ENCODE measurements at regions not wholly inside any gene's neighbourhood (a gene's known extent, or its start where the extent isn't known, plus 50 kb on each side); places are given as distances from the start of the nearest gene placed in this dataset.

GRCh38 chr2:2832657-2833056 is 501.6 kb upstream of the MYT1L start:
- RAD21 ChIA-PET (ENCODE audit: low non-redundant PET in 1 of 2, low total read pairs in 2 of 2, uncharacterized antibody in 2 of 2, unreplicated experiment in 2 of 2) = no interaction called here
- H3K9me3 ChIP-seq (ENCODE audit: control insufficient read depth in 1 of 2, insufficient read depth in 1 of 2, low read depth in 1 of 2, low read length in 2 of 2) = no peaks in the 10 kb centered on the region
- H3K27me3 ChIP-seq (ENCODE audit: insufficient read depth, low read length) = peaks cover 29% of the 10 kb centered on the region; the same call in 1 of the 2 replicates
- no peak for DNase-seq (ENCODE audit: low read depth, low spot score)
- no peak overlapping the region for H3K9ac ChIP-seq (ENCODE audit: low read length)
- intact Hi-C loops (cut with micrococcal nuclease) = no loop called here
- BruUV-seq (replicated peaks) = no TSS peak
- H3K9me2 ChIP-seq (ENCODE audit: insufficient read depth) = no peaks in the 10 kb centered on the region
- H3K36me3 ChIP-seq (ENCODE audit: control insufficient read depth in 1 of 2, insufficient read depth in 2 of 2, low read length in 2 of 2) = no peaks in the 10 kb centered on the region
- H3K4me1 ChIP-seq (ENCODE audit: control insufficient read depth in 1 of 2, insufficient read depth in 2 of 2, low read length in 2 of 2) = no peaks in the 10 kb centered on the region
- no peak overlapping the region for H3K27ac ChIP-seq (ENCODE audit: low read depth, low read length)
- no peak overlapping the region for H2AFZ ChIP-seq (ENCODE audit: low read depth, low read length, poor library complexity, severe bottlenecking)
- ATAC-seq = no peak
- H3K4me2 ChIP-seq (ENCODE audit: low read length) = no peak overlapping the region
- H3K4me3 ChIP-seq (replicated peaks in 1 of 2; ENCODE audit: low read depth in 1 of 2, low read length in 2 of 2) = no peak overlapping the region
- CTCF ChIA-PET = no interaction called here
- POLR2A ChIA-PET = no interaction called here
- TF ChIP-seq EGR1 (IDR thresholded peaks at IDR 0.05; ENCODE audit: low read depth) (no peak), SIN3A (IDR thresholded peaks at IDR 0.05; ENCODE audit: low read depth) (no peak), SP1 (IDR thresholded peaks at IDR 0.05; ENCODE audit: low read depth) (no peak), ELF1 (IDR thresholded peaks at IDR 0.05; ENCODE audit: borderline replicate concordance, low read depth) (no peak), CTCF (IDR thresholded peaks at IDR 0.05 in 2 of 3, conservative IDR thresholded peaks at IDR 0.05 in 1 of 3; ENCODE audit: borderline replicate concordance in 1 of 3, insufficient read depth in 1 of 3, low read depth in 2 of 3, low read length in 2 of 3) (no peak), POLR2AphosphoS5 (IDR thresholded peaks at IDR 0.05; ENCODE audit: low read depth, low read length) (no peak), ZNF274 (IDR thresholded peaks at IDR 0.05; ENCODE audit: low read depth, low read length) (no peak), ZFX (IDR thresholded peaks at IDR 0.05) (no peak), REST (IDR thresholded peaks at IDR 0.05; ENCODE audit: low read depth) (no peak), CBX3 (IDR thresholded peaks at IDR 0.05; ENCODE audit: low read depth) (no peak), RAD21 (IDR thresholded peaks at IDR 0.05; ENCODE audit: low read depth) (no peak), POLR2A (IDR thresholded peaks at IDR 0.05; ENCODE audit: borderline replicate concordance, extremely low read depth, insufficient read depth, insufficient read length) (no peak), ZBTB33 (IDR thresholded peaks at IDR 0.05; ENCODE audit: extremely low read depth, insufficient replicate concordance, low read length) (no peak), TCF7L2 (IDR thresholded peaks at IDR 0.05; ENCODE audit: borderline replicate concordance, extremely low read depth, insufficient read depth, insufficient read length) (no peak)
- no peaks in the 10 kb centered on the region for H4K20me1 ChIP-seq (ENCODE audit: insufficient read depth)
- H3K79me2 ChIP-seq (ENCODE audit: insufficient read depth, low read length) = no peaks in the 10 kb centered on the region

All from HCT116 (cell line).